GM10266 (cell line): ENCODE measurements at regions not wholly inside any gene's neighbourhood (a gene's known extent, or its start where the extent isn't known, plus 50 kb on each side); places are given as distances from the start of the nearest gene placed in this dataset.

ENCODE experiments used
- DNase-seq: peaks from one replicate; pipeline ENCODE4 v3.0.0; 2012; ENCODE audit errors: extremely low spot score
- CTCF ChIP-seq: IDR thresholded peaks from 2 replicates; pipeline ENCODE4 v1.5.1; 2012; ENCODE audit warnings: mild to moderate bottlenecking, low read depth; ENCODE audit not compliant: control insufficient read depth, insufficient read depth; ENCODE audit errors: missing control alignments

GRCh38 chr4:23590431-23590830 is 299.4 kb downstream of the PPARGC1A start:
- TF ChIP-seq CTCF = no peak
- no peak for DNase-seq

DNA sequence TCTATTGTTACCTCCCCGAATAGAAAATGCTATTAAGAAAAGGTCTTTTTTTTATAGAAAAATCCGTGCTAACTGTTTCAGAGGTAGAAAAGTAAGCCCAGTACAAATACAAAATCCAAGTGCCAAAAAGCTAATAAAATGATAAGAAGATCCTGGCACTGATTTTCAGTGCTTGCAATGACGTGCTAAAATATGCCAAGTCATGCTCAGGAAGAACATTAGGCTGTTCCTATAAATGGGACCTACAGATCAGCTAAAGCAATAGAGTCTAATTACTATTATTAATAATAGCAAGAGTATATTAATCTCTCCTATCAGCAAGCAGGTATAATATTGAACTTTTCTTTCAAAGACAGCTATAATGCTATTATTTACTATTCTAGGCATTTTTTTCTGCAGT is 305.8 kb downstream of the PPARGC1A start:
- no peak for DNase-seq
- TF ChIP-seq CTCF = no peak

DNA sequence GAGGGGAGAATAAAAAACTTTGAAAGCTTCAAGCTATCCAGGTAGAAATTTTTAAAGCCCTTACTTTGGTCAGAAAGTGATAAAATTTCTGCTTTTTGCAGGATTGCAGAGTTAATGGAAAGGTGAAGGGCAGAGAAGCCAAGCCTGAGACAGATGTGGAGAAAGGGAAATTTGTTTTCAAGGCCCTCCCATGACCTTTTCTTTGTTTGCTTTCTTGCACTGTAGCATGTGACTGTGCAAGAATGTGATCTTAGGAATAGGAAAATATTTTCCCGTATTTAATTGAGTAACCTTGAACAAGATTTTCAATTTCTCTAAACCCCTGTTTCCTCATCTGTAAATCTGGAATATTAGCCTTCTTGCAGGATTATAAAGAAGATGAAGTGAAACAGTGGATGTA is 307.2 kb downstream of the PPARGC1A start:
- no peak for TF ChIP-seq CTCF
- DNase-seq = no peak

DNA sequence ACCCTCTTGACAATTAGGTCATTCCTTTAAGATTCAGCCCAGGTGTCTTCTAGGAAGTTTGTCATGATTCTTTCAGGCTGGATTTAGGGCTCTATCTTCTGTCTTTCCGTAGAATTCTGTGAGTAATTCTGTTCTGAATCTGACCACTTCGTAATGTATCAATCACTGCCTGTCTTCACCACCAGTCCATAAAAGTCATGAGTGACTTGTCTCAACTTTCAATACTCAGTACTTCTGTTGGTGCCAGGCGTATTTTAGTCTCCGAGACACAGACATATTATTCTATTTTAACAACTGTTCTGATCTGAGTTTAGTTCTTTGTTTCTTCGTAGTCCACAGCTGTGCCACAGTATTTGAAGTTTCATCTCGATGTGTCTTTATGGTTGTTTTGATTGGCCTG is 310.7 kb downstream of the PPARGC1A start:
- TF ChIP-seq CTCF = no peak
- DNase-seq = no peak

- no peak for DNase-seq
- TF ChIP-seq CTCF = no peak
These were observed 312.4 kb downstream of the PPARGC1A start for GRCh38 chr4:23577398-23577797.

GRCh38 chr4:23572382-23572781 is 317.5 kb downstream of the PPARGC1A start:
- no peak for TF ChIP-seq CTCF
- DNase-seq = no peak

GRCh38 chr4:23567338-23567737 is 322.5 kb downstream of the PPARGC1A start:
- DNase-seq = no peak
- TF ChIP-seq CTCF = no peak
